Lower lobe of right lung (tissue), 2 donors: ENCODE measurements at regions not wholly inside any gene's neighbourhood (a gene's known extent, or its start where the extent isn't known, plus 50 kb on each side); places are given as distances from the start of the nearest gene placed in this dataset.
"Not testable (repeated sequence)": the region's sequence is repeated elsewhere in the genome, so short reads cannot be mapped to it uniquely, and the experiment has no call there.

Source experiments
- ATAC-seq, 2 donors: fragments of 200-7000 bp; cut with Tn5 transposase; one replicate each; pipeline ENCODE4 v1.9.1; 2020 to 2022; ENCODE audit warnings: mild to moderate bottlenecking in 2 of 2, moderate library complexity in 2 of 2
- DNase-seq: peaks from one replicate; pipeline ENCODE4 v3.0.0-alpha.2; 2020
- H3K27ac ChIP-seq: fragments of 200-600 bp; one replicate; pipeline ENCODE4 v1.8.0; 2022
- H3K27me3 ChIP-seq: fragments of 200-600 bp; one replicate; pipeline ENCODE4 v1.8.0; 2022; ENCODE audit warnings: low read depth
- H3K36me3 ChIP-seq: fragments of 200-600 bp; one replicate; pipeline ENCODE4 v1.8.0; 2022; ENCODE audit warnings: mild to moderate bottlenecking
- H3K4me1 ChIP-seq: fragments of 200-600 bp; one replicate; pipeline ENCODE4 v1.8.0; 2022
- H3K4me3 ChIP-seq: fragments of 200-600 bp; one replicate; pipeline ENCODE4 v1.8.0; 2022; ENCODE audit warnings: mild to moderate bottlenecking
- H3K9me3 ChIP-seq: fragments of 200-600 bp; one replicate; pipeline ENCODE4 v1.8.0; 2022
- CTCF ChIP-seq: fragments of 200-600 bp; IDR thresholded peaks from one replicate; pipeline ENCODE4 v1.8.0; 2022; ENCODE audit warnings: antibody characterized with exemption, mild to moderate bottlenecking
- intact Hi-C: fragments of 100-400 bp; cut with DNase I; formaldehyde crosslinking; loops from one replicate; pipeline ENCODE4 v1.11.0; 2022
- donor health status: DM: no; HTN: yes; CAD: no; lungs with severe emphysema.

GRCh38 chr19:28437390-28438346 lies 775.3 kb downstream of the UQCRFS1 start:
- intact Hi-C loops: no loop called here
- Histone ChIP-seq H3K27ac (no peak overlapping the region), H3K4me3 (no peak overlapping the region), H3K4me1 (peaks cover 7% of the 10 kb centered on the region), H3K9me3 (no peaks in the 10 kb centered on the region), H3K27me3 (no peaks in the 10 kb centered on the region), H3K36me3 (no peaks in the 10 kb centered on the region)
- no peak for TF ChIP-seq CTCF
- ATAC-seq (peak; percentile 83 to 92), DNase-seq (no peak)

DNA sequence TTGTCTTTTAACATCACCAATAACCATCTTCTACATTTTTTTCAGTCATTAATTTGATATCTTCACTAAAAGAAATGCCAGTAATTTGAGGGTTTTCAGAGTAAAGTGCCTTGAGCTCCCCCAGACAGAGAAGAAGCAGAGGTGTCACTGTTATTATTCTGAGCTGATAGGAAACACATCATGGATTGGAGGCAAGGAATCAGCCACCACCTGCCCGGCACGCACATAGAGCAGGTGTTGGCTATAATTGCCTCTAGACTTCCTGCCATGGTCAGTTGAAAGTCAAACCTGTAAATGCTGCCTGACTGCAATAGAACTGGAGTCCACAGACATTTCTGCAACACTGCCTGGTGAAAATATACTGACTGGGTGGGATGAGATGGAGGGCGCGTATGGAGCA lies 776.6 kb downstream of the UQCRFS1 start:
- H3K4me3 ChIP-seq: no peak overlapping the region
- no peaks in the 10 kb centered on the region for H3K27me3 ChIP-seq
- intact Hi-C loops: no loop called here
- ATAC-seq (no peak), DNase-seq (no peak)
- no peak overlapping the region for H3K27ac ChIP-seq
- peaks cover 7% of the 10 kb centered on the region for H3K4me1 ChIP-seq
- no peaks in the 10 kb centered on the region for H3K9me3 ChIP-seq
- no peak for TF ChIP-seq CTCF
- H3K36me3 ChIP-seq: no peaks in the 10 kb centered on the region

DNA sequence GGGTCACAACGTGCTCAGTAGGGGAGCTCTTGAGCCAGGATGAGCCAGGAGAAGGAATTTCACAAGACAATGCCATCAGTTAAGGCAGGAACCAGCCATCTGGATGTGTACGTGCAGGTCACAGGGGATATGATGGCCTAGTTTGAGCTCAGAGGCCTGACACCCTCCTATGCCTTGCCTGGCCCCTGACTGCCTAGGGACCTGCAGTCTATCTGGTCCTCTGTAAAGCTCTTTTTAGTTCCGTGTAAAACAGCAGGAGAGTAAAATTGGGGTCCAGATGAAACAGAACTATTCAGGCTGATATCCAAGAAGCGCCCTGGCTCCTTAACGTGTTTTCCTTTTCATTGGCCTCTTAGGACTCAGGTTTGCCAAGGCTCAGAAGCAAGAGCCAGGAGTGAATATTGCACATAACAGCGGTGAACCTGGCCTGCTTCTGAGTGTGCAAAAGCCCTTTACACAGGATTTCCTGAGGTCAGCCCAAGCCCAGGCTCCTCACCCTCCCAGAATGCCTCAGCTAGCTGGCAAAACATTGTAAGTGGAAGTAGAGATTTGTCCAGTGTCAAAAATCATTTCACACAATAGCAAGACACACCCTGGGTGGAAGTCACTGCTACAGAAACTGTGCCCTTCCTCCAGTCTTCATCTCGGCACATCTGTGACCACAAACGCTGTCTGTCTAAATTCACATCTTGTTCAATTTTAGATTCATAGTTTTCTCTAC lies 777.2 kb downstream of the UQCRFS1 start:
- intact Hi-C loops: no loop called here
- no peaks in the 10 kb centered on the region for H3K27me3 ChIP-seq
- H3K36me3 ChIP-seq: no peaks in the 10 kb centered on the region
- peaks cover 7% of the 10 kb centered on the region for H3K4me1 ChIP-seq
- no peak overlapping the region for H3K27ac ChIP-seq
- H3K9me3 ChIP-seq: no peaks in the 10 kb centered on the region
- no peak overlapping the region for H3K4me3 ChIP-seq
- TF ChIP-seq CTCF: no peak
- ATAC-seq: peak; percentile 20 to 38
- DNase-seq: no peak

GRCh38 chr19:28434794-28435193 lies 778.2 kb downstream of the UQCRFS1 start:
- DNase-seq, H3K27me3 ChIP-seq, H3K4me3 ChIP-seq, intact Hi-C loops, ATAC-seq, H3K4me1 ChIP-seq, H3K27ac ChIP-seq, H3K36me3 ChIP-seq, H3K9me3 ChIP-seq: not testable (repeated sequence)

- intact Hi-C loops, H3K36me3 ChIP-seq, H3K27ac ChIP-seq, H3K9me3 ChIP-seq, H3K4me1 ChIP-seq, H3K4me3 ChIP-seq, DNase-seq, H3K27me3 ChIP-seq, ATAC-seq: not testable (repeated sequence)
Measured at GRCh38 chr19:28434365-28434764, 778.6 kb downstream of the UQCRFS1 start.

DNA sequence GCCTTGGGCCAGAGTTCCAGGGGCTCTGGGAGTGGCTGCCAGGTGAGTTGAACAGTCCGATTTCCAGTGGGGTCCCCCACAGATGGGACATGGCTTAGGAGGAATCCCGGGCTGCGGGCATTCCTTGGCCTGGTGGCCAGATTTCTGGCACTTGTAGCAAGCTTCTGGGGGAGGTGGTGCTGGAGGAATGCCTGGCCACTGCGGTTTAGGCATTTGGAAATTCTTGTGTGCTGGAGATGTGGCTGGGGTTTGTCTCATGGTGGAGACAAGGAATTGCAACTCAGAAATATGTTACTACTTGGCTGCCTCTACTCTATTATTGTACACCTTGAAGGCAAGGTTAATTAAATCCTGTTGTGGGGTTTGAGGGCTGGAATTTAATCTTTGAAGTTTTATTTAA lies 779.8 kb downstream of the UQCRFS1 start:
- H3K36me3 ChIP-seq, intact Hi-C loops, H3K9me3 ChIP-seq, H3K27me3 ChIP-seq, H3K4me3 ChIP-seq, DNase-seq, H3K27ac ChIP-seq, H3K4me1 ChIP-seq, ATAC-seq: not testable (repeated sequence)

DNA sequence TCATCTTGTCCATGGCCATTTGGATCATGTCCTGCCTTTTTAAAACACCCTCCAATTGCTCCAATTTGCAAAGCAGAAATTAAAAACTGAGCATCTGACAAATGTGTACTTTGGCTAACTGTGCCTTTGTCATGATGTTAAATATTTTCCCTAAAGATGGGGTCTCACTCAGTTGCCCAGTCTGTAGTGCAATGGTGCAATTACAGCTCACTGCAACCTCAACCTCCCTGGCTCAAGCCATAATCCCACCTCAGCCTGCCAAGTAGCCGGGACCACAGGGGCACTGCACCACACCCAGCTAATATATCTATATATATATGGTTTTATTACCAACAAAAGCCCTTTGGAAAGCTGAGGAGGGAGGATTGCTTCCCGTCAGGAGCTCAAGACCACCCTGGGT lies 782.7 kb downstream of the UQCRFS1 start:
- Histone ChIP-seq H3K27me3 (no peaks in the 10 kb centered on the region), H3K36me3 (no peaks in the 10 kb centered on the region), H3K9me3 (no peaks in the 10 kb centered on the region), H3K4me1 (no peaks in the 10 kb centered on the region), H3K27ac (no peak overlapping the region), H3K4me3 (no peak overlapping the region)
- ATAC-seq: no peak
- TF ChIP-seq CTCF: no peak
- DNase-seq: no peak
- intact Hi-C loops: no loop called here
